Activated B cell treated with CpG ODN at 0.5 μM for 24 hours (primary cell): ENCODE measurements at regions not wholly inside any gene's neighbourhood (a gene's known extent, or its start where the extent isn't known, plus 50 kb on each side); places are given as distances from the start of the nearest gene placed in this dataset.

Source experiments
- ATAC-seq: fragments of 200-7000 bp; cut with Tn5 transposase; one replicate; pipeline ENCODE4 v1.10.0; 2021; ENCODE audit warnings: low read depth, mild to moderate bottlenecking, moderate library complexity
- CTCF ChIA-PET: fragments of 350-600 bp; sonication (Branson Sonifier 250); formaldehyde crosslinking; loops from one replicate; lab custom pipeline; 2021; ENCODE audit warnings: antibody characterized with exemption; lab: Charles Lee
- POLR2A ChIA-PET: fragments of 350-600 bp; sonication (Branson Sonifier 250); formaldehyde crosslinking; loops from one replicate; lab custom pipeline; 2021; ENCODE audit warnings: antibody characterized with exemption; lab: Charles Lee
- DNase-seq: peaks from one replicate; pipeline ENCODE4 v3.0.0; 2022
- H3K27ac Mint-ChIP-seq: one replicate; pipeline ENCODE4 v1.8.0; 2020; ENCODE audit warnings: mixed read lengths
- H3K27me3 Mint-ChIP-seq: one replicate; pipeline ENCODE4 v1.8.0; 2021; ENCODE audit warnings: mixed read lengths
- H3K36me3 Mint-ChIP-seq: one replicate; pipeline ENCODE4 v1.8.0; 2021; ENCODE audit warnings: low read depth, mixed read lengths
- H3K4me1 Mint-ChIP-seq: one replicate; pipeline ENCODE4 v1.8.0; 2021; ENCODE audit warnings: mixed read lengths
- H3K4me3 Mint-ChIP-seq: one replicate; pipeline ENCODE4 v1.8.0; 2020; ENCODE audit warnings: mild to moderate bottlenecking, mixed read lengths
- H3K9me3 Mint-ChIP-seq: one replicate; pipeline ENCODE4 v1.8.0; 2020; ENCODE audit warnings: mixed read lengths
- CTCF ChIP-seq: fragments of 200-600 bp; IDR thresholded peaks from one replicate; pipeline ENCODE4 v1.8.0; 2022; ENCODE audit warnings: antibody characterized with exemption, mild to moderate bottlenecking
- intact Hi-C: fragments of 100-400 bp; cut with micrococcal nuclease; formaldehyde crosslinking; loops from one replicate; pipeline ENCODE4 v1.15.1; 2024

GRCh38 chr2:185441486-185442005, 297.1 kb upstream of the FSIP2 start:
- TF ChIP-seq CTCF, result no peak
- Mint-ChIP-seq H3K4me3 (no peak overlapping the region), H3K27me3 (no peaks in the 10 kb centered on the region), H3K9me3 (no peaks in the 10 kb centered on the region), H3K27ac (no peak overlapping the region), H3K36me3 (no peaks in the 10 kb centered on the region), H3K4me1 (no peaks in the 10 kb centered on the region)
- ChIA-PET POLR2A (no interaction called here), CTCF (no interaction called here)
- ATAC-seq (no peak), DNase-seq (no peak)
- intact Hi-C loops, result no loop called here

- DNase-seq (no peak), ATAC-seq (no peak)
- no peak overlapping the region for H3K27ac Mint-ChIP-seq
- intact Hi-C loops, result no loop called here
- H3K4me1 Mint-ChIP-seq, result no peaks in the 10 kb centered on the region
- POLR2A ChIA-PET, result no interaction called here
- H3K36me3 Mint-ChIP-seq, result no peaks in the 10 kb centered on the region
- H3K4me3 Mint-ChIP-seq, result no peak overlapping the region
- CTCF ChIA-PET, result no interaction called here
- no peaks in the 10 kb centered on the region for H3K27me3 Mint-ChIP-seq
- TF ChIP-seq CTCF, result no peak
- H3K9me3 Mint-ChIP-seq, result peaks cover 14% of the 10 kb centered on the region
These were observed 282.1 kb upstream of the FSIP2 start for GRCh38 chr2:185456517-185456916.

GRCh38 chr2:185463481-185463880, 275.1 kb upstream of the FSIP2 start:
- Mint-ChIP-seq H3K9me3 (peaks cover 9% of the 10 kb centered on the region), H3K27me3 (no peaks in the 10 kb centered on the region), H3K4me3 (no peak overlapping the region), H3K27ac (no peak overlapping the region), H3K4me1 (no peaks in the 10 kb centered on the region), H3K36me3 (no peaks in the 10 kb centered on the region)
- ChIA-PET CTCF (no interaction called here), POLR2A (no interaction called here)
- ATAC-seq, result no peak
- intact Hi-C loops, result no loop called here
- no peak for TF ChIP-seq CTCF
- no peak for DNase-seq

GRCh38 chr2:185466915-185467314, 271.7 kb upstream of the FSIP2 start:
- no peaks in the 10 kb centered on the region for H3K36me3 Mint-ChIP-seq
- CTCF ChIA-PET, result interaction anchor here (0.6 kb wide), 1 partner anchor 34 kb away, joined by 3 read pairs; no protein-coding TSS in a partner anchor
- ATAC-seq, result no peak

GRCh38 chr2:185471441-185471840, 267.2 kb upstream of the FSIP2 start:
- intact Hi-C loops, result no loop called here
- Mint-ChIP-seq H3K27ac (no peak overlapping the region), H3K27me3 (no peaks in the 10 kb centered on the region), H3K36me3 (no peaks in the 10 kb centered on the region), H3K4me1 (no peaks in the 10 kb centered on the region), H3K4me3 (no peak overlapping the region), H3K9me3 (no peaks in the 10 kb centered on the region)
- DNase-seq (no peak), ATAC-seq (no peak)
- no peak for TF ChIP-seq CTCF
- ChIA-PET POLR2A (no interaction called here), CTCF (no interaction called here)

More at GRCh38 chr2:185466915-185467314, 271.7 kb upstream of the FSIP2 start:
- no peak overlapping the region for H3K4me3 Mint-ChIP-seq
- no peaks in the 10 kb centered on the region for H3K27me3 Mint-ChIP-seq
- peaks cover 9% of the 10 kb centered on the region for H3K9me3 Mint-ChIP-seq
- POLR2A ChIA-PET, result no interaction called here
- H3K27ac Mint-ChIP-seq, result no peak overlapping the region
- TF ChIP-seq CTCF, result no peak
- intact Hi-C loops, result no loop called here
- no peak for DNase-seq
- no peaks in the 10 kb centered on the region for H3K4me1 Mint-ChIP-seq
